SW 1271 (cell line): ENCODE measurements at regions not wholly inside any gene's neighbourhood (a gene's known extent, or its start where the extent isn't known, plus 50 kb on each side); places are given as distances from the start of the nearest gene placed in this dataset.
"Not testable (repeated sequence)": the region's sequence is repeated elsewhere in the genome, so short reads cannot be mapped to it uniquely, and the experiment has no call there.

Source experiments
- DNase-seq, 2 experiments: peaks; one replicate each; lab custom pipeline; 2025; lab: John Stamatoyannopoulos, UW

DNA sequence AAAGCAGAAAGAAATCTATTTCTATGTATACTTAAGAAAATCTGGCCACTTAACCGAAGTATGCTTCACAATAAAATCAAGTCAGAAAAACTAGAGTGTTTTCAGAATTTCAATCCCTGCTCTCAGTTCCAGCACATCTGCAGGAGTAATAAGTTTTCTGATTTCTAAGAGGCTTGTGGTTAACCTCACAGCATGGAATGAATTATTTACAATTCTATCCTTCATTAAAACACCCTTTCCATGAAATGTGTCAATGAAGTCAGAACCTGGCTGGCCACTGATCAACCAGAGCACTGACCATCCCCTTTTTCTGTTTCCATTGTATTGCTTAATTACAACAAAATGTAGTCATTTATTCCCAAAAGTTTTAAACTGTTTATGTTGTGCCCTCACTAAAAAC lies 781.4 kb upstream of the INTU start:
- DNase-seq, result peak in 1 of 2 experiments; percentile 37

DNA sequence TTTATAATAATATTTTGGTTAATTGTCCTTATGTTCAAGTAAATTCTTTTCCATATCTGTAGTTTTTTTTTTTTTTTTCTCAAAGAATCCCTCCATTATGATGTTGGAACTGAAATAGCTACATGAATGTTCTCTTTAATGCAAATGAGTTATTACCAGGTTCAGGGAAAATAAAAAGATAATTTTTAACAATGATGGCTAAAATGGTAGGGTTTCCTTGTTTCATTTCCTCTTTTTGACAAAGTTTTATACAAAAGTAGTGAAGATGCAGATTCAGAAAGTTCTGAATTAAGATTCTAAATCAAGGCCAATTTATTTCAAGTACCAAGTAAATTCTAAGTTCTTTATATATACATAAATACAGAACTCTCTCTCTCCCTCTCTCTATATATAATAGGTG lies 779.0 kb upstream of the INTU start:
- DNase-seq, result no peak

DNA sequence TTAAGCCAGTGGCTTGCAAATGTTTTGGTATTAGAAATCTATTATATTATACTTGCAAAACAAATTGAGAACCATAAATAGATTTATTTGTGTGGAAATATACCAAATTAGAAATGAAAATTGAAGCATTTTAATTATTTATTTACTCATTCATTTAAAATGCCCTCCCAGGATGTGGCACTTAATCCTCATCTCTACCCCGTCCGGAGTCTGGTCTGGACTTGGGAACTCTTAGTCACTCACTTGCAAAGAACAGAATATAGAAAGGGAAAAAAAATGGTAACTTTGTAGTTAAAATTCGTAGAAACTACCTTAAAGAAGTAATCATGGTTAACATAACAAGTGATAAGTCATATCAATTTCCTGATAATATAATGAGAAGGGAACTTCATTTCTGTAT lies 775.9 kb upstream of the INTU start:
- no peak for DNase-seq

DNA sequence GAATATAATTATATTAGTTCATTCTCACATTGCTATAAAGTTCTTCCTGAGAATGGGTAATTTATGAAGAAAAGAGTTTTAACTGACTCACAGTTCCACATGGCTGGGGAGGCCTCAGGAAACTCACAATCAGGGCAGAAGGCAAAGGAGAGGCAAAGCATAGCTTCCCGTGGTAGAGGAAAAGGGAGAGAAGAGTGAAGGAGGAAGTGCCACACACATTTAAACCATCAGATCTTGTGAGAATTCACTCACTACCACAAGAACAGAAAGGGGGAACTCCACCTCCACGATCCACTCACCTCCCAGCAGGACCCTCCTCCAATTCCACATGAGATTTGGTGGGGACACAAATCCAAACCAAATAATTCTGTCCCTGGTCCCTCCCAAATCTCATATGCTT lies 773.4 kb upstream of the INTU start:
- DNase-seq, result no peak

DNA sequence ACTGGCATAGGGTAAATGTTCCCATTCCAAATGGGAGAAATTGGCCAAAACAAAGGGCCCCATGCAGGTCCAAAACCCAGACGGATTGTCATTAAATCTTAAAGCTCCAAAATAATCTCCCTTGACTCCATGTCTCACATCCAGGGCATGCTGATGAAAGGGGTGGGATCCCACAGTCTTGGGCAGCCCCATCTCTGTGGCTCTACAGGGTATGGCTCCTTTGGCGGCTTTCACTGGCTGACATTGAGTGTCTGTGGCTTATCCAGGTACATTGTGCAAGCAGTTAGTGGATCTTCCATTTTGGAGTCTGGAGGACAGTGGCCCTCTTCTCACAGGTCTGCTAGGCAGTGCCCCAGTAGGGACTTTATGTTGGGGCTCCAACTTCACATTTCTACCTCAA lies 772.9 kb upstream of the INTU start:
- no peak for DNase-seq

DNA sequence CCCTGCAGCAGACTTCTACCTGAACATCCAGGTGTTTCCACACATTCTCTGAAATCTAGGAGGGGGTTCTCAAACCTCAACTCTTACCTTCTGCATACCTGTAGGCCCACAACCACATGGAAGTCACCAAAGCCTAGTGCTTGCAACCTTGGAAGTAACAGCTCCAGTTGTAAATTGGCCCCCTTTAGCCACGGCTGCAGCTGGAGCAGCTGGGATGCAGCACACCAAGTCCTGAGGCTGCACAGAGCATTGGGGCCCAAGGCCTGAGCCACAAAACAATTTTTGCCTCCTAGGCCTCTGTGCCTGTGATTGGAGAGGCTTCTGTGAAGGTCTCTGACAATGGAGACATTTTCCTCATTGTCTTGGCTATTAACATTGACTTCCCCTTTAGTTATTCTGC lies 772.4 kb upstream of the INTU start:
- no peak for DNase-seq

DNA sequence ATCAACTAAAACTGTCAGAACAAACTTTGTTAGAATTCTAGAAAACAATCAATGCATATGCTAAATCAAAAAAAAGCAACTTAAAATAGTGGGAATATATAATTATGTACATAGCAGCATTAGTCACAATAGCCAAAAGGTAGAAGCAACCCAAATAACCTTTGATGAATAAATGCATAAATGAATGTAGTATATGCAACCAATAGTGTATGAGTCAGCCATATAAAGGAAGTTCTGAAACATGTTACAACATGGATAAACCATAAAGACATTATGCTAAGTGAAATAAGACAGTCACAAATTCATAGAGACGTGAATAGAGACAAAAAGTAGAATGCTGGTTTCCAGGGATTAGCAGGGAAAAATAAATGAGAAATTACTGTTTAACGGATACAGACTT lies 762.8 kb upstream of the INTU start:
- DNase-seq, result no peak

DNA sequence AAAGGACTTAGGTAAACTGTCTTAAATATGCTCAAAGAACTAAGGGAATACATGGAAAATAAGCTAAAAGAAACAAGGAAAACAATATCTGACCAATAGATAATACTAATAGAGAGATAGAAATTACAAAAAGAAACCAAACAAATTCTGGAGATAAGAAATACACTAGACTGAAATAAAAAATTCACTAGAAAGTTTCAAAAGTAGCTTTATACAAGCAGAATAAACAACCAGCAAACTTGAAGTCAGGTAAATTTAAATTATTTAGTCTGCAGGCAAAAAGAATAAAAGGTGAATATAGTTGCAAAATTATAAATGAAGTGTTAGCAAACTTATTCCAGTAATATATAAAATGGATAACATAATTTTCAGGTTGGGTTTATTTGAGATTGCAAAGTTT lies 760.9 kb upstream of the INTU start:
- no peak for DNase-seq

DNA sequence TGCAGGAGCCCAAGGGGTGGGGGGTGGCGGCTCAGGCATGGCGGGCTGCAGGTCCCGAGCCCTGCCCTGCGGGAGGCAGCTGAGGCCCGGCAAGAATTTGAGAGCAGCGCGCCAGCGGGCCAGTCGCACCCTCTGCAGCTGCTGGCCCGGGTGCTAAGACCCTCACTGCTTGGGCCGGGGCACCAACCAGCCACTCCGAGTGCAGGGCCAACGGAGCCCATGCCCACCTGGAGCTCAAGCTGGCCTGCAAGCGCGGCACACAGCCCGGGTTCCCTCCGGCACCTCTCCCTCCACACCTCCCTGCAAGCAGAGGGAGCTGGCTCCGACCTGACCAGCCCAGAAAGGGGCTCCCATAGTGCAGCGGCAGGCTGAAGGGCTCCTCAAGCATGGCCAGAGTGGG lies 758.2 kb upstream of the INTU start:
- no peak for DNase-seq

DNA sequence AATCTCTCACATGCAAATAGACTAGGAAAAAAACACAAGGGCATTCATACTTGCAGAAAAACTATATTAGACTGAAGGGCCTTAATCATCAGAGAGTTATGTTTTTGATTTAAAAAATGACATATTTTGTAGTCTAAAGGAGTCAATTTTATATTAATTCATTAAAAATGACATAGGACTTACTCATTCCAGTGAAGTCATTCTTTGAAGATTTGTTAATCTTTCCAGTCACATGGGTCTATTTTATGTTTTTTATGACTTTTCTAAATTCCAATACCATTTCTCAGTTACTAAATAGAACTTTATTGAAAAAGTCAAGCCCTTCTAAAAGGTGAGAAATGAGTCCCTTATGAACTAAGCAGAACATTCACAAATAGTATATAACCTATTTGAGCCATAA lies 743.8 kb upstream of the INTU start:
- DNase-seq, result no peak

DNA sequence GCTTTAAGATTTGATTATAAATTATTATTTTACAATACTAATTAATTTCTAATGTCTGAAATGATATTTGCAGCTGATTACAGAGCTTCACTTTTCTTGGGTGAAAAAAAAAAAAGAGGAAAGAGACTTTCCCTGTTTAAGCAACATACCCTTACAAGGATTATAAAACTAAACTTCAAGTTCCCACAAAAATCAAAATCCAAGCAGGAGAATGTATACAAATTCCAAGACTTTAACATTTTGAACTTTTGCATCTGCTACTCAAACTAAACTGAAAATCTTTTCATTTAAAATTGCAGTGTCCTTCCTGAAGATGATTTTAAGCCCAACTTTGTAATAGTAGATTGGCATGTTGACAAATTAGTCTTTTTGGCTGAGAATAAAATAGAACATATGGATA lies 742.4 kb upstream of the INTU start:
- DNase-seq, result no peak

DNA sequence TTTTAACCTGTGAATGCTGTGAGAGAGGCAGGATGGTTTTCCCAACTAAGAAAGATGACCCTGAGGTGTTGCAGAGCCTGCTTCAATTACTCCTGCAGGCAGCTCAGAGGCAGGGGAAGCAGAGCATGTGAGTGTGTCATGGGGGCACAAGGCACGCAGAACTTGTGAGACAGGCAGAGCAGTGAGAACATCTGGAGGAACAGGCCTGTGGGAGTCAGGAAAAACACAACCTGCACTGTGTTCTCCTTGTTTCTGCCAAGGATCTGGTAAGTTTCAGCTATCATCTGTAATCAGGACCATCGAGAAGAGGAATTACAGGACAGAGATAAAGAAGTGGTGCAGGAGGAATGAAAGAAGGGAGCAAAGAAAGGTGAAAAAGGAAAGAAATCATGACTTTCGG lies 741.8 kb upstream of the INTU start:
- DNase-seq, result no peak

DNA sequence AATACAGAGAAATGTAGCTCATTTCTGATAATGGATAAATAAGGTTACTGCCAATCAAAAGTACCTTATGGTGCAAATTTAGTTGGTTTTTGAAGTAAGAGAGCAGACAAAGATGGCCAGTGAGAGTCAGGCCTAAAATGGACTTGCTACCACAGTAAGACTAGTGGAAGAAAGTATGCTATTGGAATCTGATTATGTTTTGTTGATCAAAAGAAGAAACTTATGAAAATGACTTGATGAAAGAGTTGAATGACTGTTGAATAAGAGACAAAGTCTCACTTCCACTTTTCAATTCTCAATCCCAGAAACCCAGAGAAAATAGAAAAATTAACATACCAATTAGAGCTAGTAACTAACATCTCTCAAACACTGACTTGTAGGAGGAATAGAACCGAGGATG lies 737.8 kb upstream of the INTU start:
- no peak for DNase-seq

DNA sequence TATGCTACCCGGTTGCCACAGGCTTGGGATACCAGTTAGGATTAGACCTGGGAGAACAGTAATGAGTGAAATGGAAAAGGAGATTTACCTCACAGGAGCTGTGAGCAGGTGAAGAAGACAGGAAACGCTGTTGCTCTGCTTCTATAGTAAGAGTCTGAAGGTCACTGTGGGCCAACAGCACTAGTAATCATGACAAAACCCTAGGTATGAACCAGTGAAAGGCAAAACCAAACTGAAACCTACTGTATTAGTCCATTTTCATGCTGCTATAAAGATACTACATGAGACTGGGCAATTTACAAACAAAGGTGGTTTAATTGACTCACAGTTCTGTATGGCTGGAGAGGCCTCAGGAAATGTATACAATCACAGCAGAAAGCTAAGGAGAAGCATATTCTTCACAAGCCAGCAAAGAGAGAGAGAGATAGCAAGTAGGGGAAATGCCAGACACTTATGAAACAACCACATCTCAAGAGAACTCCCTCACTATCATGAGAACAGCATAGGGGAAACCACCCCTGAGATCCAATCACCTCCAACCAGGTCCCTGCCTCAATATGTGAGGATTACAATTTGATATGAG lies 736.7 kb upstream of the INTU start:
- no peak for DNase-seq

DNA sequence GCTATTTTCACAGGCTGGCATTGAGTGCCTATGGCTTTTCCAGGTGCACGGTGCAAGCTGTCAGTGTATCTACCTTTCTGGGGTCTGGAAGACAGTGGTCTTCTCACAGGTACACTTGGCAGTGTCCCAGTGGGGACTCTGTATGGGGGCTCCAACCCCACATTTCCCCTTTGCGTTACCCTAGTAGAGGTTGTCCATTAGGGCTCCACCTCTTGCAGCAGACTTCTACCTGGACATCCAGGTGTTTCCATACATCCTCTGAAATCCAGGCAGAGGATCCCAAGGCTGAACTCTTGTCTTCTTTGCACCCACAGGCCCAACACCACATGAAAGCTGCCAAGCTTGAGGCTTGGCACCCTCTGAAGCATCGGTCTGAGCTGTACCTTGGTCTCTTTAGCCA lies 735.7 kb upstream of the INTU start:
- no peak for DNase-seq

DNA sequence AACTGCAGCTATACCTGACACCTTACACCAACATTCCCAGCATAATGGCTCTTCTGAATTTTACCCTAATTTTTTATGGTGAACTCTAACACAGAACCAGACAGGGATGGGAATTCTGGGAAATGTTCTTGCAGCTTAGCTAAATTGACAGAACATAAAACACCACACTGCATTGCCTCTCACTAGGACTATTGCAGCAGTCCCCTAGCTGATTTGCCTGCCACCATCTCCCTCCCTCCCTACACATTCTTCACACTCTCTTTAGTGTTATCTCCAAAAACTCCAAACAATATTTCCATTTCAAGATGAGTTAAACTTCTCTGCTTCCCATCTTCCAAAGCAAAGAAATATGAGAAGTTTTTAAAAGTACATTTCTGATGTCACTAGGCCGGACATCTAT lies 733.9 kb upstream of the INTU start:
- no peak for DNase-seq

DNA sequence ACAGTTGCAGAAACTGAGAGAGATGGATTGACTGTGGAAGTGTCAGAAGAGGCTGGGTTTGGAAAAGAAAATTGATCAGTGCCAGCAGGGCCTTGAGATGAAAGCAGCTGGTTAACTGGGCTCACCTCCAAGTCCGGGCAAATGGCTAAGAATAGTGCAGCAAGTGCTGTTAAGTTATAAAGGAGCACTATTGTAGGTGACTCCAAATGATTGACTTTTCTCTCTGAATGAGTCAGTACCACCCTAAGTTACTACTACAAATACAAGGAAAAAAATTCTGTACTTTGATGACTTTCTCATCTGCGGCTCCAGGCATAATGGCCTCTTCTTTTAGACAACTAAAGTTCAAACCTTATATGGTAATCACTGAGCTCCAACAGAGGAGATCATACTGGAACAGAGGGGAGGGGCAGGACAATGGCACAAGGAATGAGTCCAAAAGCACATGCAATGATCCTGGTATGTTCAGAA lies 733.4 kb upstream of the INTU start:
- no peak for DNase-seq

DNA sequence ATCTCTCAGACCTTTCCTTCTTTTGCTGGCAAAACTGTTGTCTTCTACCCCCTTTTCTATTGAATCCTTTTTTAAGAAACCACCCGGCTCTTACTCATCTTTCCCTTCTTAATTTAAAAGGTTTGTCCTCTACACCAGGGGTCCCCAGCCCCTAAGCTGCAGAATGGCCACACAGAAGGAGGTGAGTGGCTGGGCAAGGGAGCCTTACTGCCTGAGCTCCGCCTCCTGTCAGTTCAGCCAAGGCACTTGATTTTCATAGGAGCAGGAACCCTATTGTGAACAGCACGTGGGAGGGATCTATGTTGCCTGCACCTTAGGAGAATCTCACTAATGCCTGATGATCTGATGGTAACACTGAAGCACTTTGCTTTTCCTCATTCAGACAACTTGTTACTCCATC lies 726.3 kb upstream of the INTU start:
- DNase-seq, result no peak

DNA sequence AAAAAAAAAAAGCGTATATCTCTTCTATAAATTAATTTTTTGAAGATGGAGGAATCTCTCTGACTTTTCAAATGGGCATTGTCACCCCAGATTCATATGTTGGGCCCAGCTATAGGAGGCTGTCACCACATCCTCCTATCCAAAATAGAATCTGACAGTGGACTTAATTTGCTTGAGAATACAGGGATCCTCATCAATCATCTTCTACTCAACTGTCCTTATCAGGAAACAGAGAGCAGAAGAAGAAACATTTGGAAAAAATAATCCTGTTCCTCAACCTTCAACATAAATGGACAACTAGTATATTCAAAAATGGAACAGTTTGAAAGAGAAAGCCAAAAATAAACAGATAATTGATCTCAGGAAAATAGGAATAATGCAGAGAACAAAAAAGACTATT lies 725.4 kb upstream of the INTU start:
- DNase-seq, result no peak

DNA sequence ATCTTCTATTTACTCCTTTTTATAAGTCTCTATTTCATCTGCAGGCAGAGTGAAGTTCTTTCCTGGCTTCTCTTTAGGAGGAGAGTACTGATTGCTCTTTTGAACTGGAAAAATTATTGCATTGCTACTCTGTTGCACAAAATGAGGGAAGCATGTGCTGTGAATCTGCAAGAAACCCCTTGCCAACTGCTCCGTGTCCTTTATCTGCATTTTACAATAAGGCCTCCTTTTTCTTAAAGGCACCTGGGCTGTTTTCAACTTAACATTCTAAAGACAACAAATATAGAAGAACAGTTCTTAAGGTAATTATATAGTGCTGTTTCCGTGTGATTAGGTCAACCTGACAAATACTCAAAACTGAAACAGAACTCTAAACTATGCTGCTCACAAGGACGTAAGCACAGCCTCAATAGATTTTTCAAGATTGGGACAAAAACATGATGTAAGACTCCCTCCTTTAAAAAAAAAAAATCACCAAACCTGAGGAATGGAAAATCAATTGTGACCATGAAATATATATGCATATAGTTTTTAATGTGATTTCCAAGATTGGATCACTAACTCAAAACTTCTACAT lies 716.6 kb upstream of the INTU start:
- DNase-seq, result no peak

DNA sequence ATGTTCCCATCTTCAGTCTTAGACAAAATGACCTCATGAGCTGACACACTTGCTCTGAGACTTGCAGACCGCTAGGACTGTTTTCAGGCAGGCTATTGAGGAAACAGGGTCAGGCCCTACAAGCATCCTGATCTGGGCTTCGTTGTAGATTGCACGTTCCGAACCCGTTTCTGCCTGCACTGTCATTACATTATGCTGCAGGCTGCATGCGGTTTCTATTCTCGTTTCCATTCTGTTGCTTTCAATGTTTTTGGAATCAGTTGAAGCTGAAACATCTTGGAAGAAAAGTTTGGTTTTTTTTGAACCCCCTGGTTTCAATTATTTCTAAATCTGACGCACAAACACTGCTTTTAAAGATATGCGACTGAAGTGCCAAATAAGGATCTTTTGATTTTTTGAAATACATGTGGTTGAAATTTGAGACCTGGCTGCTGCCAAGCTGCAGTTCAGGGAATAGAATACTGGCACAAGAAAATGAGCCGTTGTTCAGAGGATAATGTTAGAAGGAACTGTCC lies 716.1 kb upstream of the INTU start:
- no peak for DNase-seq

DNA sequence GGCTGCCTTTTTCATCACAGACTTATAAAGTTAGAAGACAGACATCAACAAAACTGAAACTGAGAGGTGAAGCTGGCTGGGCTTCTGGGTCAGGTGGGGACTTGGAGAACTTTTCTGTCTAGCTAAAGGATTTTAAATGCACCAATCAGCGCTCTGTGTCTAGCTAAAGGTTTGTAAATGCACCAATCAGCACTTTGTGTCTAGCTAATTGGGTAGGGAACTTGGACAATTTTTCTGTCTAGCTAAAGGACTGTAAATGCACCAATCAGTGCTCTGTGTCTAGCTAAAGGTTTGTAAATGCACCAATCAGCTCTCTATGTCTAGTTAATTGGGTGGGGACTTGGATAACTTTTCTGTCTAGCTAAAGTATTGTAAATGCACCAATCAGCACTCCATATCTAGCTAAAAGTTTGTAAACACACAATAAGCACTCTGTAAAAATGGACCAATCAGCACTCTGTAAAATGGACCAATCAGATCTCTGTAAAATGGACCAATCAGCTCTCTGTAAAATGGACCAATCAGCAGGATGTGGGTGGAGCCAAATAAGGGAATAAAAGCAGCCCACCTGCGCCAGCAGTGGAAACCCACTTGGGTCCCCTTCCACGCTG lies 710.3 kb upstream of the INTU start:
- DNase-seq, result not testable (repeated sequence)

DNA sequence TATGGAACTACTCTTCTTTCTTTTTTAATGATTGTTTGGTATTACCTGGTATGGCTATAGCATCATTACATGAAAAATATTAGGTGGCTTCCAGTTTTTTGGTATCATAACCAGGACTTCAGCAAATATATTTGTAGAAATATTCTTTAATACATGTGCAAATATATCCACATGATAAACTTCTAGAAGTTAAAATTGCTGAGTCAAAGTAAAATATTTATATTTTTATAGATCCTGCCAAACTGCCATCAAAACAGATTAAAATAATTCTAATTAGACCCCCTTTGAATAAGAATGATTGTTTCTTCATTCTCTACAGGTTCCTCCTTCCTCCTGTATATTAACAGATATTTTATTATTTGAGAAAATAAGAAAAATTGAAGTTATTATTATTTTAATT lies 708.5 kb upstream of the INTU start:
- DNase-seq, result no peak

DNA sequence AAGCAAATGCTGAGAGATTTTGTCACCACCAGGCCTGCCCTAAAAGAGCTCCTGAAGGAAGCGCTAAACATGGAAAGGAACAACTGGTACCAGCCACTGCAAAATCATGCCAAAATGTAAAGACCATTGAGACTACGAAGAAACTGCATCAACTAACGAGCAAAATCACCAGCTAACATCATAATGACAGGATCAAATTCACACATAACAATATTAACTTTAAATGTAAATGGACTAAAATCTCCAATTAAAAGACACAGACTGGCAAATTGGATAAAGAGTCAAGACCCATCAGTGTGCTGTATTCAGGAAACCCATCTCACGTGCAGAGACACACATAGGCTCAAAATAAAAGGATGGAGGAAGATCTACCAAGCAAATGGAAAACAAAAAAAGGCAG lies 702.7 kb upstream of the INTU start:
- not testable (repeated sequence) for DNase-seq
